Trophoblast cell (in vitro differentiated cells and primary cell): ENCODE measurements at regions not wholly inside any gene's neighbourhood (a gene's known extent, or its start where the extent isn't known, plus 50 kb on each side); places are given as distances from the start of the nearest gene placed in this dataset.

Experiments used
- DNase-seq, 2 donors: peaks; one replicate each; pipeline ENCODE4 v3.0.0-alpha.2; 2016
- H2AFZ ChIP-seq: 2 replicates; pipeline ENCODE4 v1.6.1; 2013; ENCODE audit warnings: low read length, moderate library complexity, mild to moderate bottlenecking; ENCODE audit not compliant: insufficient read depth, poor library complexity
- H2AK5ac ChIP-seq: 2 replicates; pipeline ENCODE4 v1.6.1; 2013; ENCODE audit warnings: mild to moderate bottlenecking, low read length
- H2BK120ac ChIP-seq: 2 replicates; pipeline ENCODE4 v1.6.1; 2013; ENCODE audit warnings: low read length, mild to moderate bottlenecking, moderate library complexity; ENCODE audit not compliant: insufficient read depth, poor library complexity
- H2BK12ac ChIP-seq: 2 replicates; pipeline ENCODE4 v1.6.1; 2013; ENCODE audit warnings: mild to moderate bottlenecking, low read length, moderate library complexity
- H2BK5ac ChIP-seq: 2 replicates; pipeline ENCODE4 v1.6.1; 2013; ENCODE audit warnings: low read length, low read depth, moderate library complexity, mild to moderate bottlenecking; ENCODE audit not compliant: poor library complexity
- H3K14ac ChIP-seq: 2 replicates; pipeline ENCODE4 v1.6.1; 2013; ENCODE audit warnings: mild to moderate bottlenecking, low read length
- H3K18ac ChIP-seq: 2 replicates; pipeline ENCODE4 v1.6.1; 2013; ENCODE audit warnings: mild to moderate bottlenecking, low read length
- H3K23ac ChIP-seq: 2 replicates; pipeline ENCODE4 v1.6.1; 2013; ENCODE audit warnings: low read length
- H3K27ac ChIP-seq: 2 replicates; pipeline ENCODE4 v1.5.1; 2013; ENCODE audit warnings: low read depth, mild to moderate bottlenecking, inconsistent platforms, low read length, moderate library complexity
- H3K27me3 ChIP-seq: 2 replicates; pipeline ENCODE4 v1.6.1; 2013; ENCODE audit warnings: inconsistent platforms, mild to moderate bottlenecking, low read length, moderate library complexity; ENCODE audit not compliant: insufficient read depth
- H3K36me3 ChIP-seq, 2 experiments: 1 replicate in 1 of 2; 2 replicates in 1 of 2; pipeline ENCODE4 v1.6.1; 2013; ENCODE audit warnings: low read length in 2 of 2, mild to moderate bottlenecking in 2 of 2, moderate library complexity in 1 of 2; ENCODE audit not compliant: insufficient read depth in 2 of 2, control insufficient read depth in 1 of 2
- H3K4ac ChIP-seq: 2 replicates; pipeline ENCODE4 v1.6.1; 2013; ENCODE audit warnings: low read depth, mild to moderate bottlenecking, low read length, moderate library complexity
- H3K4me1 ChIP-seq, 2 experiments: 1 replicate in 1 of 2; 2 replicates in 1 of 2; pipeline ENCODE4 v1.6.1; 2013; ENCODE audit warnings: low read length in 2 of 2, mild to moderate bottlenecking in 2 of 2, moderate library complexity in 1 of 2; ENCODE audit not compliant: insufficient read depth in 2 of 2, control insufficient read depth in 1 of 2
- H3K4me2 ChIP-seq: 2 replicates; pipeline ENCODE4 v1.6.1; 2013; ENCODE audit warnings: inconsistent platforms, mild to moderate bottlenecking, low read length, moderate library complexity
- H3K4me3 ChIP-seq: 2 replicates; pipeline ENCODE4 v1.5.1; 2013; ENCODE audit warnings: mild to moderate bottlenecking, low read depth, low read length, inconsistent platforms
- H3K79me1 ChIP-seq: one replicate; pipeline ENCODE4 v1.6.1; 2013; ENCODE audit warnings: low read length
- H3K79me2 ChIP-seq: 2 replicates; pipeline ENCODE4 v1.6.1; 2013; ENCODE audit warnings: low read length, mild to moderate bottlenecking; ENCODE audit not compliant: control insufficient read depth, insufficient read depth, poor library complexity
- H3K9ac ChIP-seq: 2 replicates; pipeline ENCODE4 v1.6.1; 2013; ENCODE audit warnings: mild to moderate bottlenecking, low read length
- H3K9me3 ChIP-seq: 2 replicates; pipeline ENCODE4 v1.6.1; 2013; ENCODE audit warnings: low read depth, mild to moderate bottlenecking, control low read depth, inconsistent platforms, low read length; ENCODE audit not compliant: insufficient read depth
- H4K12ac ChIP-seq: 2 replicates; pipeline ENCODE4 v1.6.1; 2013; ENCODE audit warnings: low read depth, mild to moderate bottlenecking, low read length, moderate library complexity
- H4K8ac ChIP-seq: 2 replicates; pipeline ENCODE4 v1.6.1; 2013; ENCODE audit warnings: low read depth, mild to moderate bottlenecking, low read length, moderate library complexity
- H4K91ac ChIP-seq: one replicate; pipeline ENCODE4 v1.6.1; 2013; ENCODE audit warnings: low read depth, mild to moderate bottlenecking, low read length, moderate library complexity
- WGBS: extraction: QIAGEN DNeasy Blood & Tissue Kit; methylation state at CpG from one replicate; pipeline ENCODE4 v1.1.7; 2013; ENCODE audit warnings: missing lambda C conversion rate; ENCODE audit not compliant: insufficient read length, insufficient coverage; ENCODE audit errors: extremely low coverage; 5-methylcytosine and 5-hydroxymethylcytosine counted together

DNA sequence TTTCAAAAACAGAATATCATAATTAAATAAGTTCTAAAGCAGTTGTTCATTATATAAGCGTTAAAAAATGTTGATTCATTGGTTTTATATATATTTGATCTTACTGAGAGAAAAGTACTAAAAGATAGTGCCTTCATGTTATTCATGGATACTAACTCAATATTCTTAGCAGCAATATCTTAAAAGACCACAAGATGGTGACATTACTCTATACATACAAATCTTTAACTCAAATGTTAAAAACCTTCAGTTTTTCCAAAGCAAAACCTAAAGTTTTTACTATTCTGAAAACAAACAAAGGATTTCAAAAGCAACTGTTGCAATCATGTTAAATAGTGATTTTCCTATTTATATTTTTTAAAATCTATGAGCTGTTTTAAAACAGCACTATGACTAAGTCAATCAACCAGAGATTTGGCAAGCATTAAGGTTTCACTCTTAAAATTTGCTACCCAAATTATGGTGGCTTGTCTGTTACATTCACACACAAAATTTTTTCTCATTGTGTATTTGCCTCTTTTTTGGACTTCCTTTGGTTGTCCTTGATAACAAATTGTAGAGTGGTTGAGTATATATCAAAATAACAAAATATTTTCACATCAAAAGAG lies 50.1 kb upstream of the RERGL start:
- Histone ChIP-seq H3K18ac (no peak overlapping the region), H2BK120ac (no peak overlapping the region), H3K4ac (no peak overlapping the region), H3K79me2 (no peaks in the 10 kb centered on the region), H3K27me3 (no peaks in the 10 kb centered on the region), H2AK5ac (no peak overlapping the region), H3K27ac (no peak overlapping the region), H3K14ac (no peak overlapping the region), H4K8ac (no peak overlapping the region), H3K4me1 (no peaks in the 10 kb centered on the region), H2BK5ac (no peak overlapping the region), H3K4me2 (no peak overlapping the region), H4K91ac (no peak overlapping the region), H3K36me3 (no peaks in the 10 kb centered on the region), H2BK12ac (no peak overlapping the region), H2AFZ (no peak overlapping the region), H3K79me1 (no peaks in the 10 kb centered on the region), H3K9me3 (no peaks in the 10 kb centered on the region), H3K9ac (no peak overlapping the region), H3K4me3 (no peak overlapping the region), H4K12ac (no peak overlapping the region), H3K23ac (no peak overlapping the region)
- WGBS, result no CpG with 5 or more reads among the region's 1 CpG
- peak in 1 of 2 donors; percentile 71 for DNase-seq
